ENCODE measurements at regions not wholly inside any gene's neighbourhood (a gene's known extent, or its start where the extent isn't known, plus 50 kb on each side); places are given as distances from the start of the nearest gene placed in this dataset.
"Not testable (repeated sequence)": the region's sequence is repeated elsewhere in the genome, so short reads cannot be mapped to it uniquely, and the experiment has no call there.

DNA sequence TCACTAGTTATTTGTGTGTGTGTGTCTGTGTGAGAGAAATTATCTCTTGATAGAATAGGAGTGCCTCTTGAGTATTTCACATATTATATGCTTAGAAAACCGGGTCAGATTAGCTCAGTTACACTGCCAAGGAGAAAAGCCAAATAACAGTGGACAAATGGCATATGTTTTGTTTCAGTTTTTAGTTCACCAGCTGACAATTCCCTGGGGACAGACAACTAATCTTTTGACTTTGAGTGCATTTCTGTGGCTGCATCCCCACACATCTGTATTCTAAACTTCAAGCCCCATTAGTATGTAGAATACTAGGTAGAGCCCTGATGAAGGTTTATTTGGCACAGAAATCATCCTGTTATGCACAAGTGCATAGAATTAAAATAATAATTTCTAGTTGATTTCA is 227.7 kb upstream of the CNTN3 start:
- Histone ChIP-seq H3K27me3 (ENCODE audit: insufficient read depth, low read length, poor library complexity) (no peaks in the 10 kb centered on the region), H3K27ac (ENCODE audit: low read length) (no peak overlapping the region), H3K9me3 (ENCODE audit: insufficient read depth, low read length, severe bottlenecking) (no peaks in the 10 kb centered on the region), H4K20me1 (ENCODE audit: insufficient read depth, low read length) (no peaks in the 10 kb centered on the region), H2AFZ (ENCODE audit: low read depth, low read length) (no peak overlapping the region), H3K4me1 (ENCODE audit: insufficient read depth, low read length) (no peaks in the 10 kb centered on the region), H3K79me2 (ENCODE audit: insufficient read depth, low read length) (no peaks in the 10 kb centered on the region), H3K4me2 (ENCODE audit: insufficient read depth, low read length) (no peak overlapping the region), H3K9ac (ENCODE audit: low read depth, low read length) (no peak overlapping the region), H3K36me3 (ENCODE audit: insufficient read depth, low read length) (no peaks in the 10 kb centered on the region), H3K4me3 (ENCODE audit: low read depth in 1 of 2, low read length in 2 of 2) (no peak overlapping the region)
- ATAC-seq (ENCODE audit: insufficient read depth, low read depth), result no peak
- no peak for DNase-seq
- TF ChIP-seq EZH2 (IDR thresholded peaks at IDR 0.05; ENCODE audit: borderline replicate concordance, low read depth, low read length, severe bottlenecking) (no peak), CTCF (IDR thresholded peaks at IDR 0.05; ENCODE audit: borderline replicate concordance, extremely low read depth, low read length, poor library complexity, severe bottlenecking) (no peak)

- Histone ChIP-seq H3K36me3 (ENCODE audit: insufficient read depth, low read length) (no peaks in the 10 kb centered on the region), H3K4me3 (ENCODE audit: low read depth in 1 of 2, low read length in 2 of 2) (no peak overlapping the region), H4K20me1 (ENCODE audit: insufficient read depth, low read length) (no peaks in the 10 kb centered on the region), H3K27ac (ENCODE audit: low read length) (no peak overlapping the region), H3K79me2 (ENCODE audit: insufficient read depth, low read length) (no peaks in the 10 kb centered on the region), H3K4me1 (ENCODE audit: insufficient read depth, low read length) (no peaks in the 10 kb centered on the region), H3K4me2 (ENCODE audit: insufficient read depth, low read length) (no peak overlapping the region), H3K9ac (ENCODE audit: low read depth, low read length) (no peak overlapping the region), H2AFZ (ENCODE audit: low read depth, low read length) (no peak overlapping the region), H3K27me3 (ENCODE audit: insufficient read depth, low read length, poor library complexity) (no peaks in the 10 kb centered on the region), H3K9me3 (ENCODE audit: insufficient read depth, low read length, severe bottlenecking) (no peaks in the 10 kb centered on the region)
- DNase-seq, result no peak
- TF ChIP-seq EZH2 (IDR thresholded peaks at IDR 0.05; ENCODE audit: borderline replicate concordance, low read depth, low read length, severe bottlenecking), result no peak
- no peak for TF ChIP-seq CTCF (IDR thresholded peaks at IDR 0.05; ENCODE audit: borderline replicate concordance, extremely low read depth, low read length, poor library complexity, severe bottlenecking)
- ATAC-seq (ENCODE audit: insufficient read depth, low read depth), result no peak
Observed at GRCh38 chr3:74839566-74839965, 225.1 kb upstream of the CNTN3 start.

GRCh38 chr3:74832925-74833324 is 218.5 kb upstream of the CNTN3 start:
- Histone ChIP-seq H3K27ac (ENCODE audit: low read length) (no peak overlapping the region), H3K79me2 (ENCODE audit: insufficient read depth, low read length) (no peaks in the 10 kb centered on the region), H4K20me1 (ENCODE audit: insufficient read depth, low read length) (no peaks in the 10 kb centered on the region), H3K9me3 (ENCODE audit: insufficient read depth, low read length, severe bottlenecking) (no peaks in the 10 kb centered on the region), H3K9ac (ENCODE audit: low read depth, low read length) (no peak overlapping the region), H3K4me1 (ENCODE audit: insufficient read depth, low read length) (no peaks in the 10 kb centered on the region), H2AFZ (ENCODE audit: low read depth, low read length) (no peak overlapping the region), H3K36me3 (ENCODE audit: insufficient read depth, low read length) (no peaks in the 10 kb centered on the region), H3K4me2 (ENCODE audit: insufficient read depth, low read length) (no peak overlapping the region), H3K27me3 (ENCODE audit: insufficient read depth, low read length, poor library complexity) (no peaks in the 10 kb centered on the region), H3K4me3 (ENCODE audit: low read depth in 1 of 2, low read length in 2 of 2) (no peak overlapping the region)
- ATAC-seq (ENCODE audit: insufficient read depth, low read depth), result no peak
- no peak for TF ChIP-seq EZH2 (IDR thresholded peaks at IDR 0.05; ENCODE audit: borderline replicate concordance, low read depth, low read length, severe bottlenecking)
- TF ChIP-seq CTCF (IDR thresholded peaks at IDR 0.05; ENCODE audit: borderline replicate concordance, extremely low read depth, low read length, poor library complexity, severe bottlenecking), result no peak
- DNase-seq, result no peak

DNA sequence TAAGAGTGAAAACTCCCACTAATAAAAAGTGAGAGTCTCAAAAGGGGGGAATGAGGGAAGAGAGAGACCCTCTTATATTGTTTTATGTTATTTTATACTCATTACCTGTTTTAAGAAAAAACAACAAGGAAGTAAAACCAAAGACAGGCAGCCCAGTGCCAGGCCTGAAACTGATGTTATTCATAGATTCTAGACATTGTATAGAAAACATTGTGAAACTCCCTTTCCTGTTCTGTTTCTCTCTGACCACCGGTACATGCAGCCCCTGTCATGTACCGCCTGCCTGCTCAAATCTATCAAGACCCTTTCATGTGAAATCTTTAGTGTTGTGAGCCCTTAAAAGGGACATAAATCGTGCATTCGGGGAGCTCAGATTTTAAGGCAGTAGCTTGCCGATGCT is 216.4 kb upstream of the CNTN3 start:
- H3K4me2 ChIP-seq (ENCODE audit: insufficient read depth, low read length); H2AFZ ChIP-seq (ENCODE audit: low read depth, low read length): not testable (repeated sequence)

DNA sequence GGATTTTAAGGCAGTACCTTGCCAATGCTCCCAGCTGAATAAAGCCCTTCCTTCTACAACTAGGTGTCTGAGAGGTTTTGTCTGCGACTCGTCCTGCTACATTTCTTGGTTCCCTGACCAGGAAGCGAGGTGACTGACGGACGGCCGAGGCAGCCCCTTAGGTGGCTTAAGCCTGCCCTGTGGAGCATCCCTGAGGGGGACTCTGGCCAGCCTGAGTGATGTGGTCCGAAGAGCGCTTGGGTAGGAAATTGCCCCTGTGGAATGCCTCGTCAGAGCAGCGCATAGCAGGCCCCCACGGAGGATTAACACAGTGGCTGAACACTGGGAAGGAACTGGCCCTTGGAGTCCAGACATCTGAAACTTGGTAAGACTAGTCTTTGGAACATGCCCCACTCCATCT is 210.9 kb upstream of the CNTN3 start:
- H3K4me3 ChIP-seq (ENCODE audit: low read depth in 1 of 2, low read length in 2 of 2); DNase-seq; H3K4me2 ChIP-seq (ENCODE audit: insufficient read depth, low read length); H3K36me3 ChIP-seq (ENCODE audit: insufficient read depth, low read length); H4K20me1 ChIP-seq (ENCODE audit: insufficient read depth, low read length); H3K79me2 ChIP-seq (ENCODE audit: insufficient read depth, low read length); H3K27ac ChIP-seq (ENCODE audit: low read length); ATAC-seq (ENCODE audit: insufficient read depth, low read depth); H3K9me3 ChIP-seq (ENCODE audit: insufficient read depth, low read length, severe bottlenecking); H3K4me1 ChIP-seq (ENCODE audit: insufficient read depth, low read length); H3K9ac ChIP-seq (ENCODE audit: low read depth, low read length); H2AFZ ChIP-seq (ENCODE audit: low read depth, low read length); H3K27me3 ChIP-seq (ENCODE audit: insufficient read depth, low read length, poor library complexity): not testable (repeated sequence)

More for the DNA sequence above, 216.4 kb upstream of the CNTN3 start:
- not testable (repeated sequence) for H3K27ac ChIP-seq (ENCODE audit: low read length); H3K9ac ChIP-seq (ENCODE audit: low read depth, low read length); H3K4me3 ChIP-seq (ENCODE audit: low read depth in 1 of 2, low read length in 2 of 2); H3K36me3 ChIP-seq (ENCODE audit: insufficient read depth, low read length); H3K9me3 ChIP-seq (ENCODE audit: insufficient read depth, low read length, severe bottlenecking); H4K20me1 ChIP-seq (ENCODE audit: insufficient read depth, low read length); H3K27me3 ChIP-seq (ENCODE audit: insufficient read depth, low read length, poor library complexity); H3K4me1 ChIP-seq (ENCODE audit: insufficient read depth, low read length); H3K79me2 ChIP-seq (ENCODE audit: insufficient read depth, low read length); DNase-seq; ATAC-seq (ENCODE audit: insufficient read depth, low read depth)
